HL-60/S4 treated with phorbol 12-myristate 13-acetate at 8.2 ng/mL for 4 days and 3 days (cell line): ENCODE measurements at regions not wholly inside any gene's neighbourhood (a gene's known extent, or its start where the extent isn't known, plus 50 kb on each side); places are given as distances from the start of the nearest gene placed in this dataset.

ENCODE experiments used
- in situ Hi-C: fragments of 300-500 bp; cut with MboI; formaldehyde crosslinking; loops from 2 replicates; pipeline ENCODE4 v1.15.0; 2022; ENCODE audit warnings: low sequenced_read_pairs

DNA sequence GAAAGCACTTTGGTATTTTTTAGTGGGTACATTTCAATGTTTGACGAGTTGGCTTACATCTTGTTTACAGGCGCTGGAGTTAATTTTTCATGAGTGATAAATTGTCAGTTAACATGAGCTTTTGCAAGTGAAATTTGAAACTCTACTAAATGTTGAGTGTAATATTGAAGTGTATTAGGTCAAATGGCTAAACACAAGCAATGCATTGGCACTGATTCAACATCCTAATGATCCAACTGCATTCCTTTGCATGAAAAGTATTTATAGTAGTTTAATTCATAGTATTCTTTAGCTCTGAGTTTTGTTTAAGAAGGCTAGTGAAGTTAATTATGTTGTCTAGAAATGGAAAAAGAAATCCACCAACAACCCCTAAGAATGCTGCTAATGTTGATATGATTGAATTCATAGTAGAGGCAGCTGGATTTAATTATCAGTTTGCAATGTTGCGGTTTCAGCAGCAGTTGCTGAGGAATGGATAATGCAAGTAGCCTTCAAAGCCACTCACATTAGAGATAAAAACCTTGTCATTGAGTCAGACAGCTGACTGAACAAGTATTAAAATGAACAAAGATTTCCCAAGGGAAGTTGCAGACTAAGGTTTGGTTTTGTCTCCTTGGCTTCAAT, 245.6 kb upstream of the GOLIM4 start:
- in situ Hi-C loops = no loop called here

DNA sequence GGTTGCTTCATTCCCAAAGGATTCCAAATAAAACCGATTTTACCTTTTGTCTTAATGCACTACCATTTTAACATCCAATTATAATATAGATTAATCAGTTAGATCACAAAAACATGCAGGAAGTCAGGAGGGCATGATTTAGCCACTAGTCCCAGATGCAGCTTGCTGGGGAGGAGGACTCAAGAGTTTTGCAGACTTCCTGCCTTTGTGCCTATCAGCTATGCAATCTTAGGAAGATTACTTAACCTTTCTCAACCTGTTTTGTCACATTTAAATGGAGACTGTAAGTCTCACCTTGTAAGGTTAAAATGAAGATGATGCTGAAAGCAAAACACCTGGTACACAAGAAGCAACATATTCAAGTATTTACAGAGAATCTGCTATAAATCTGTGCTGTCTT, 242.4 kb upstream of the GOLIM4 start:
- in situ Hi-C loops = no loop called here

DNA sequence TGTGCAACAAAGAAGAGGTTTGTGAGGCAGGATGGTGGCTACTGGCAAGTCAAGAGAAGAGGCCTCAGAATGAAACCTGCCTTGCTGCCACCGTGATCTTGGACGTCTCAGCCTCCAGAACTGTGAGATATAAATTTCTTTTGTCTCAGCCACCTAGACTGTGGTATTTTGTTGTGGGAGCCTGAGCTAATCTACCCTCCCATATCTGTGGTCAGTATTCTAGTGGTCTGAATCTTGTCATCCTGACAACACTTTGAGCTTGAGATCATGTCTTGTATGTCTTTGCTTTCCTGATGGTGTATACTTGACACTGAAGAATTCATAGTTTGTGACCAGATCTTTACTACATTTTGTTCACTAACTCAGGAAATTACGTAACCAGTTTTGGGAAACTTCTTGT, 240.6 kb upstream of the GOLIM4 start:
- in situ Hi-C loops = no loop called here

DNA sequence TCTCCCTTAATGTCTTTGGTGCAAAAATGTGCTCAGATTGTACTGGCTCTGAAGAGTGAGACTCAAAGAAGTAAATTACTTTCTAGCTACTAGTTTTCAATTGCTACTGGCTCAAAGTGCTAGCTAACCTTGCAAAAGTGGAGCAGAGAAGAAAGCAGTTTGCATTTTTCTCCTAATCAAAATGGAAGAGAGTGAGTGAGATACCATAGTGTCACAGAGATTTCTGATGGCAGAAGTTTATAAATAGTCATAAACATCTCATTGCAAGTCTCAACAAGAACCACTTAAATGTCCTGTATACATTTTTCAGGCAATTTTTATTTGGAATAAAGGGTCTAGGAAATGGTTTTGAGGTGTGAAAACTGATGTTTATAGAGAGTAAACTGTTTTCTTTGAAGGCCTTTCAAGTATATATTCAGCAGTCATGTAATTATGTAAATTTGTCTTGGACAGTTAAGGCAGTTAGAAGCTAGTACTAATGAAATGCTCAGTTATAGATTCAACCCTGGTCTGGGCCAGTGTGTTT, 237.7 kb upstream of the GOLIM4 start:
- in situ Hi-C loops = no loop called here

DNA sequence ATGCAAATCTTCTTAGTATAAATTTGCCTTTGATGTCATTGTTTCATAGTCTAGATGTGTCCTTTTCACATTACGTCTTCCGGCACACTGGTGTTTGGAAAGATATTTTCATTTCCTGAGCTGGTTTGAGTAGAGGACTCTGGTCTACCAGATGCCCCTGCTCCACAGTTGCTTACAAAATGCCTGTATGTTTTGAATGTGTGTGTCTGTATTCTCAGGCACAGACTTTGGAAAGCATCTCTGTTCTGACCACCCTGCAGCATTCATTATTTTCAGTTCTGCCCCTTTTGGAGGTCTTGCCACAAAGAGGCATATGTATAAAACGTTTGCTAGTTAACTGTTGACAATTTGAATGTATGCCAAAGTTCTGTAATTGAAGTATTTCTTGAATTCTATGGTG, 236.0 kb upstream of the GOLIM4 start:
- in situ Hi-C loops = no loop called here

DNA sequence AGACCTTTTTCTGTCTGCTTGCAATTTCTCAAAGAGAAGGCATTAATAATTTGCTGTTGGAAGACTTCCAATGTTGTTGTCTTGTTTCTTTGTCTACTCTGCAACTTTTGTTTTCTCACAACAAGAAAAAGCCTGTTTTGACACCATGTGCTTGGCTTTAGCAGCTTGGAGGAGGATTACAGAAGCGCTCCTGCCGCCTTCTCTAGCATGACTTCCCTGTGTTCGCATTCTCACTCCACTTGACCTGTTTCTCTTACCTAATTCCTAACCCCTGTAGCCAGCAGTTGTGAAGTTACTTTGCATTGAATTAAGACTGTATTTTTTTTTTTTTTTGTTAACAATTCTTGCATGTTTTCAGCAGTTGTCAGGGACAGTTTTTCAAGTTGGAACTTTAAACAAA, 235.3 kb upstream of the GOLIM4 start:
- in situ Hi-C loops = no loop called here

DNA sequence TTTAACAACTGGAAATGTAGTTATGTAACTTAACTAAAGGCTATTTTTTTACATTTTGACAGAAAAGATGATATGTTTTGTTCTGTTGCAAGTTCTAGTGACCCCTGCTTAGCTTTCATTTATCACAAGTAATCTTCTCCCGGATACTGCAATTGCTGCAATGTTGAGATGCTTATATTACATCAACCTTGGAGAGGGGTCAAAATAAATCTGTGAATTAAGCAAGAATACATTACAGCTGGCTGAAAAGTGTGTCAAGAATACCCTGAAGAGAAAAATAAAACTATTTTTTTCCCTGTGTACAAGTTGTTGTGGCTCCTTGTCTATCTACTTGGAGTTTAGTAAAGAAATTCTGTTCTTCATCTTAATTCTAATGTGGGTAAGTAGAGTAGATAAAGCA, 232.1 kb upstream of the GOLIM4 start:
- in situ Hi-C loops = no loop called here

DNA sequence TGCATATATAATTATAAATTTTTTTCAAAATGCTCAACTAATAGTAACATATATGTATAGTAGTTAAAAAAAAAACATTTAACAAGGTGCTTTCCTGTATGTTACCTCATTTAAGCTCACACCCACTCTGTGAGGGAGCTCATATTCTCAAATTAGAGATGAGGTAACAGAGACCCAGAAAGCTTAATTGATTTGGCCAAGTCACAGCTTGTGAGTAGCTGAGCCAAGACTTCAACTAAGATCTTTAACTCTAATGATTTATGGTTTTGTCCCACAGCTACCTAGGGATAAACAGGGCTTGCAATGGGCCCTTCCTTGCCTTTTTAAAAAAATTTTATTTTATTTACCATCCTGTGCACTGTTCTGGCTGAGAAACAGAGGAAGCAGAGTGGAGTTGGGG, 230.0 kb upstream of the GOLIM4 start:
- in situ Hi-C loops = no loop called here

DNA sequence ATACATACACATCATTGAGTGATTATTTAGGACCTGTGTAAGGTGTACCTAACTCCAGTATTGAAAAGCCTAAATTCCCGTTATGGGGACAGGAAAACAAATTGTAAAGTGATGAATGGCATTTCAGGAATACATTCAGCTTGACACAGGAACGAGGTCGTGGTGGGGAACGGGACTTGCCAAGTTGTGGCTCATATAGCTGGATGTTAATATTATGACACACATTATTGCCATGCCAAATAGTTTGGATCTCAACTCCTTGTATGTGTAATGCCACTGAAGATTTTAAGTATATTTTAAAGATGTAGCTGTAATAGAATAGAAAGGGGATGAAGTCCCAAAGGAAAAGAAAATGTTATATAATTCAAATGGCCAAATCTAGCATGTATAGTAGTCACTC, 227.2 kb upstream of the GOLIM4 start:
- in situ Hi-C loops = no loop called here

DNA sequence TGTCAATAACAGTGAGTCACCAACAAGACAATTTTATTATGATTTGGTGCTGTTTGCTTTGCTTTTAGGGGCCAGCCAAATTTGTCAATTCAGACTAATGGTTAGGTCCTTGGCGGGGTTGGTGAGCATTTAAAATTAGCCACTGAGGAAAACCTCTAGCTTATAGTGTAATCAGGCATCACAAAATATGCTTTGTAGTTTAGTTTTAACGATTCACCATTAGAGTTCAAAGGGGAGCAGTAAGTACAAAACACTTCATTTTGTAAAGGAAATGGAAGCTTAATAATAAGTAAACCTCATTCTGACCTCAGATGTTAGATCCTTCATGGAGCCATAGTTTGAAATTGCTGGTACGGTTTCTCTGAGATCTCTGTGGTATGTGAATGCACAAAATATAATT, 218.4 kb upstream of the GOLIM4 start:
- in situ Hi-C loops = no loop called here

DNA sequence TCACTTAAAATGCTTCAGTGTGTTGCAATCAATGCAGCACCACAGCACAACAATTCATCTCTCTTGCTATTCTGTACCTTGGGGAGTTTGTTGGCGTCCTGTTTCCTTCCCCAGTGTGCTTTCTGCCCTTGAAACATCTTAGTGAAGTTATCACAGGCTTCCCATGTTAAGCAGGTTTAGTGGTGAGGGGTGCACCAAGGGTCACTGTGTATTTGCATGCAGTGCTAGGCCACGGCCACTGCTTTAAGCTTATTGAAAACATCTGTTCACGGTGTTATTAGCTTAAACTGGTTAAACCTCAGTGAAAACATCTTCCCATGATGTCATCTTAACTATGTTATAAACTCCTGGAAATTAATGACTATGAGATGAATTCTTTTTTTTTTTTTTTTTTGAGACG, 217.3 kb upstream of the GOLIM4 start:
- in situ Hi-C loops = no loop called here

DNA sequence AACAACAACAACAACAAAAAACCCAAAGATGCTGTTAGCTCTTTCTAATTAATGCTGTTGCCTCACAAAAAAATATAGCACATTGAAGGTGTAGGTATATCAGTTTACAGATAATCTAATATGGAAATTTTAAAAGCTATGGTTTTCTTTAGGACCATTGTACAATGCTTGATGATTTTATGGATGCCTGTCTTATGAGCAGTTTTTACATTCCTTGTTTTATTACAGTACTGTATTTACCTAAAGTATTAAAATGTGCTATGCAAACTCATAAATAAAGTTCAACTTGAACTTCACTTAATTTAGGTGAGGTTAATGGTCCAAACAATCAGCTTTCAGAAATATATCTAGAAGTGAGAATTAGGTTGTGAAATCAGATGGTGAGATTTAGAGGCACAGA, 212.2 kb upstream of the GOLIM4 start:
- in situ Hi-C loops = no loop called here

DNA sequence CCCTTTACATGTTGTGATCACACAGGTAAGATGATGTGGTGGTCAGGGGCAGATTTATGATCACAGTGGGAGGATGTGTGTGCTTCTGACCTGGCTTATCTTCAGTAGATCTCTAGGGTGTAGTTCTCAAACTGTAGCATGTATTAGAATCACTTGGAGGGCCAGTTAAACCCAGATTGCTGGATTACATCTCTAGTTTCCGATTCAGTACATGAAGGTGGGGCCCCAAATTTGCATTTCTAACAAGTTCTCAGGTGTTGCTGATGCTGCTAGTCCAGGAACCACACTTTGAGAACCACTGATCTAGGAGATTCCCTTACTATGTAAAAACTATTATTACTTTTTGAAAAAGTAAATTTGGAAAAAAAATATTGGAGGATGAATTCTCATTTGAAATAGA, 199.3 kb upstream of the GOLIM4 start:
- in situ Hi-C loops = no loop called here

DNA sequence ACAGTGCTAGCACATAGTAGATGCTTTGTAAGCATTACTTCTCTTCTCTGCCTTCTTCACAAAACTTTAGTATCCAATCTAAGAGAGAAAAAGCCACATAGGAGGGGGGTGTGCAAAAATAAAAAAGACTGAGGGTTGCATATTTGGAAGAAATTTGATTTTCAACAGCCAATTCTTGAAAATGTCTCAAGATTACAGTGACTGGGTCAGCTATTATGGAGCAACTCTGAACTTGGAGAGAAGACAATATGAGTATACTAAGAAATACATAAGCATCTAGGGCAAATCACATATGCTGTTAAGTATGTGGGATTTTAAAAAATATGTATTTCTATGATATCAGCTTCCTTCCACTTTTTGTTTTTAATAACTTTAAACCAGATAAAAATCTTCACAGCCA, 196.6 kb upstream of the GOLIM4 start:
- in situ Hi-C loops = no loop called here

DNA sequence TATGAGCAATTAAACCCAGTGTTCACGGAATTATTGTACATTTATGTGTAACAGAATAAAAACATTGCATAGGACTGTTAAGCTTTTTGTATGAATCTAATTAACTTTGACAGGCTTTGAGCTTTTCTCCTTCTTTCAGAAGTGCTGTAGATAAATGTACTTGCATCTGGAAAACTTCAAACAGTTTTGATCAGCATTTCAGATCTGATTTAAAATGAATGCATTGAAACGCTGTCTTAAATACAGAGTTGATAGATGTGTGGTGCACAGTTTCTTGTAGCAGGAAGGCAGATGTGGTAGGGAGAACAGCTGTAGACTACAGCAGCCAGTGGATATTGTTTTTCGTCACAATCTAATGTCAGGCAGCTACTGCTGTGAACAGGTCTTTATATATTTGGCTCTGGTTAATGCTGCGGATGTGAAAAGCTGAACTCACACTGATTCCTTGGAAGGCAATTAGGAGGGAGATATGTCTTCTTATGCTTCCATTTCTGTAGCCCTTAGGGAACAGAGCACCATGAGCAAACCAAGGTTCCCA, 193.8 kb upstream of the GOLIM4 start:
- in situ Hi-C loops = no loop called here

DNA sequence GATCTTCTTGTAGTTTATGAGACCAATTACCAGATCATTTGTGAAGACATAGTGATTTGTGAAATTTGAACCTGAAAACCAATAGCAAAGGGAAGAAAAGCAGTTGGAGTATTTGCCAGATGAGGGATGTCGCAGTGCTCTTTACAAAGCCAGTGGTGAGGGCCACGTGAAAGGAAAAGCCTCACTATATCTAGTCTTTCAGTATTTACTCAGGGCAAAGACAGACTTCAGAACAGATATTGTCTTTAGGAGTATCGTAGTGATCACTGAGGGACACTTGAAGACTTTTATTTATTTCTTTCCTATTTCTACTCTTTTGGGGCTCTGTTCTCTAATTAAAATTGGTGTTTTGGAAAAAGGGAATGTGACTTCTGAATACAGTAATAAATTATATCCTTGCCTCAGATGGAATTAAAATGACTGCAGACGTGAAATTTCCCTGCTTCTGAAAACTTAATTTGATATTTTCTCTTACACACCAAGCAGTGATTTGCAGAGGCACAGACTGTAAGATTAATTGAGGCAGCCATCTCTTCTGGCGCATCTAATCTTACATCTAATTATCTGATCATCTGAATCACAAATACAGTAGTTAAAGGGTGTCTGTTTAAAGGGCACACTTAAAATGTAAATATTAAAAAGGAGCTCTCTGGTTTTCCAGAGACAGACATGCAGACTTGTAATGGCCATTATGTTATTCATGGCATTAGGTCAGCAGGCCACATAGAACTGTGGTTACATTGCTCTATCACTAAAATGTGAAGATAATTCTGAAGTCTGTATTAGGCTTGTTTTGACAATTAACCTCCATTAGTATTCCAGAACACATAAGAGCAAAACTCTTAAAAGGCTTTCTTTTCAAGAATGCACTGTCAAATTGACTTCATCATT, 193.0 kb upstream of the GOLIM4 start:
- in situ Hi-C loops = no loop called here

DNA sequence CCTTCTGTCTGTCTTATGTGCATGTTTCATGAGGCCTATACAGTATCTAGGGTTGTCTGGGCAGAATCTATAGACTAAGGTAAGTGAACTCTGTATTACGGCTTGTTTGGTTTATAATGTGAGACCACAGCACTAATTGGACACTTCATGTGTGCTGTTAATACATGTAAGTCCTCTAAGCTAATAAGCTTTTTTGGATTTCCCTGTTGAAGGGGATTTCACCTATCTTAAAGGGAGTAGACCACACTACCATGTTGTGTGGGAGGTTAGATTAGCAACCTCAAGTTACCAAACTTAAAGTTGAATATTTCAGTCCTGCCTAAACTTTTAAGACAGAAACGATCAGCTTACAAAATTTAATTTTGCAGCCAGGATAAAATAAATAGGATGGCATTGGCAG, 189.8 kb upstream of the GOLIM4 start:
- in situ Hi-C loops = no loop called here

DNA sequence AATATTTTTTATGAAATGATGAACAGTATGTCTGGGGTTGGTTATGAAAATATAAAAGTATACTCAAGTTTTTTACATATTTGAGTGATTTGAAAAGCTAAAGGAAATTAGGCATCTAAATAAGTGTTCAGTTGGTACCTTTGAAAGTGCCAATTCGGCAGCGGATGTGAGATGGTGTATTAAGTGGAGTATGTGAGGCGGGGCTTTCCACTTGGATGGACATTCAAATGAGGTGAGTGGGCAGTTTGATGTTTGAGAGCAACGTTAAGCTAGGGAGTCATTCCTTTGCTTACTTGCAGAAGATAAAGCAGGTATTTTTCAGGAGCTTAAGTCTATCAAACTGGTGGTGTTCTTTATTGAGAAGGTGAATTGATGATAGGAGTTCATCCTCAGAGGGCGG, 189.0 kb upstream of the GOLIM4 start:
- in situ Hi-C loops = no loop called here

DNA sequence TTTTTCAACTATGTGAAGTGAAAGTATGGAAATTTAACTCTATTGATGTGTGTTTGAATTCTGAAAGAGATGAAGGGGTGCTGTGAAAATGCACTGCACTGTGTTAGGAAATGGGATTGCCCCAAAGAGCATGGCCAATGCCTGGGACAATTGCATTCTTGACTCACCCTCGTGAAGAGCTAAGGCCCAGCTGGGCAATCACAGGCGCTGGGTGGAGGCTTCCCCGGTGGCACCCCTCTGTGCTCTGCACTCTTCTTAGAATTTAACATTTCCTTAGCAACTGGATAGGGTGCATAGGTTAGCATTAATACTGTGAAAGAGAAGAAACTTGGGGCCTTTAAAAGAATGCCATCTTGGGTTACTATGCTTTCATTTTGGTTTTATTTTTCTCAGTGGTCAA, 179.9 kb upstream of the GOLIM4 start:
- in situ Hi-C loops = no loop called here

DNA sequence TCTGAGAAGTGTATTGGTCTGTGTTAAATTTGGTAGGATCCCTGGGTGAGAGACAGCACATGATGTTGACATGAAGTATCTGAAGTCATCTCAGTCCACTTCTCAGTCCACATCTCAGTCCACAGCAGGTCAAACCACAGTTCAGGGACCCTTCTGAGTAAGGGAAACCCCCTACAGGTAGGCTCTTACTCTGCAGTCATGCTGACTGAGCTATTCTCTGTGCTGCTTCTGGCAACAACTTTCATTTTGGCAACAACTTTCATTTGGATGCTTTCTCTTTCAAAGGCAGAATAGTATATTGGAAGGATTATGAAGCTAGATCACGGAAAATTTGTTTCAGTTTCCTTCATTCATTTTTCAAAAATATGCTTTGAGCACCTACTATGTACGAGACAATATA, 178.2 kb upstream of the GOLIM4 start:
- in situ Hi-C loops = no loop called here

DNA sequence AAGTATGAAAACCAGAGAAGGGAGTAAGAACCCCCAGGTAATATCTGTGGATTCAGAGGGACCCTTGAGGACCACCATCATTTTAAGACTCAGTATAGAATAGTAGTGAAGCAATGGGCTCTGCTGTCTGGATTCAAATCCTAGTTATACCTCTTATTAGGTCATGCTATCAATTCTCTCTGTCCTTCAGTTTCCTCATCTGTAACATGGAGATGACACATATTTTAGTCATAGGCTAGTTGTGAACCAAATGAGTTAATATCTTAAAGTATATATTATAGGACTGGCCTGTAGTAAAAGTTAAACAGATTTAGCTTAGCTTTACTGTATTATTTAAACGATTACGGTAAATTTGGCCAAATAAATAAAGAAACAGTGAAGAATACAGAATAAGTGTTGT, 177.3 kb upstream of the GOLIM4 start:
- in situ Hi-C loops = no loop called here

DNA sequence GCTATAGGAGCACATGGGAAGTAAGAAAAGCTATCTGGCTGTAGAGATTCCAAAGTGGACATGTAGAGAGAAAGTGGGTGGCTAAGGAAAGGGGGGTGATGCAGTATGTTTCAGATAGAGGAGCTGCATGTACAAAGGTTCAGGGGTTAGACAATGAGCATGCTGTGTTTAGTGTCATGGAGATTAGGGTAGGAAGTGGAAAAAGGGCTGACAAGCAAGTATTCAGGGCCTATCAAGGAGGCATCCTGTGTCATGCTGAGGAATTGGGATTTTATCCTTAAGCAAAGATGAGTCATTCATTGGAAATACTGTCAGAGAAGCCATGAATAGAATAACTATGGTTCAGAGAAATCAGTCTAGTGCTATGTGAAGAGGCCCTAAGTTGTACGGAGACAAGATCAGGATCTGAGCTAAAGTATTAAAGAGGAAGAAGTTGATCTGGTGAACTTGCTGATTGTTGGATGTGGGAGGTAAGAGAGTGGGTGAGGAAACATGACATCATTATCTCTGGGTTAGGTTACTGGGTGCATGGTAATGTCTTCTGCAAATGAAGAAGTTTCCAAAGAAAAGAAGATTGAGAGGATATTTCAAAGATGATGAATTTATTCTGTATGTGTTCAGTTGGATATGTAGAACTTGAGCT, 176.7 kb upstream of the GOLIM4 start:
- in situ Hi-C loops = no loop called here
